ENCODE measurements at regions not wholly inside any gene's neighbourhood (a gene's known extent, or its start where the extent isn't known, plus 50 kb on each side); places are given as distances from the start of the nearest gene placed in this dataset.

GRCh38 chr17:79366988-79367571, 243.8 kb downstream of the RBFOX3 start:
- DNase-seq = no peak
- no peak overlapping the region for H3K27ac ChIP-seq
- H3K27me3 ChIP-seq (replicated peaks in 1 of 7) = peaks cover 0 to 94% (median 2%) of the 10 kb centered on the region in 7 donors
- WGBS, 5 donors = 56 to 69% (median 63%) methylated on average over 12 of the region's 12 CpGs
- H3K36me3 ChIP-seq = no peaks in the 10 kb centered on the region
- H3K9me3 ChIP-seq = no peaks in the 10 kb centered on the region
- no peak for TF ChIP-seq POLR2A (IDR thresholded peaks at IDR 0.05)
- TF ChIP-seq CTCF (IDR thresholded peaks at IDR 0.05 in 8 of 11, conservative IDR thresholded peaks at IDR 0.05 in 3 of 11) = no peak
- no peak for TF ChIP-seq POLR2AphosphoS5 (IDR thresholded peaks at IDR 0.05)
- intact Hi-C loops (cut with DNase I; ENCODE audit: low total_unique reads) = no loop called here
- H3K4me3 ChIP-seq = no peak overlapping the region
- no peaks in the 10 kb centered on the region for H3K4me1 ChIP-seq

- H3K27ac ChIP-seq = no peak overlapping the region
- intact Hi-C loops (cut with DNase I; ENCODE audit: low total_unique reads) = no loop called here
- 52 to 71% (median 59%) methylated on average over 20 to 28 of the region's 28 CpGs for WGBS, 5 donors
- H3K36me3 ChIP-seq = no peaks in the 10 kb centered on the region
- H3K4me1 ChIP-seq = no peaks in the 10 kb centered on the region
- peaks cover 0 to 94% (median 7%) of the 10 kb centered on the region in 7 donors for H3K27me3 ChIP-seq (replicated peaks in 1 of 7)
- TF ChIP-seq POLR2A (IDR thresholded peaks at IDR 0.05) (no peak), CTCF (IDR thresholded peaks at IDR 0.05 in 8 of 11, conservative IDR thresholded peaks at IDR 0.05 in 3 of 11) (no peak), POLR2AphosphoS5 (IDR thresholded peaks at IDR 0.05) (no peak)
- no peak for DNase-seq
- H3K9me3 ChIP-seq = no peaks in the 10 kb centered on the region
- no peak overlapping the region for H3K4me3 ChIP-seq
Measured at GRCh38 chr17:79365836-79366770, 244.7 kb downstream of the RBFOX3 start.

- intact Hi-C loops (cut with DNase I; ENCODE audit: low total_unique reads) = no loop called here
- H3K4me1 ChIP-seq = no peaks in the 10 kb centered on the region
- peaks cover 0 to 95% (median 9%) of the 10 kb centered on the region in 7 donors for H3K27me3 ChIP-seq (replicated peaks in 1 of 7)
- no peaks in the 10 kb centered on the region for H3K9me3 ChIP-seq
- TF ChIP-seq CTCF (IDR thresholded peaks at IDR 0.05 in 8 of 11, conservative IDR thresholded peaks at IDR 0.05 in 3 of 11) = no peak
- TF ChIP-seq POLR2AphosphoS5 (IDR thresholded peaks at IDR 0.05) = no peak
- TF ChIP-seq POLR2A (IDR thresholded peaks at IDR 0.05) = no peak
- H3K4me3 ChIP-seq = no peak overlapping the region
- 84 to 91% (median 88%) methylated on average over 12 of the region's 12 CpGs for WGBS, 5 donors
- no peak overlapping the region for H3K27ac ChIP-seq
- no peaks in the 10 kb centered on the region for H3K36me3 ChIP-seq
- no peak for DNase-seq
Measured at GRCh38 chr17:79365351-79365750, 245.5 kb downstream of the RBFOX3 start.
